ENCODE measurements at regions not wholly inside any gene's neighbourhood (a gene's known extent, or its start where the extent isn't known, plus 50 kb on each side); places are given as distances from the start of the nearest gene placed in this dataset.

GRCh38 chr7:91374321-91374989, 110.2 kb downstream of the FZD1 start:
- TF ChIP-seq CTCF (IDR thresholded peaks at IDR 0.05) (no peak), POLR2AphosphoS5 (IDR thresholded peaks at IDR 0.05) (no peak), POLR2A (IDR thresholded peaks at IDR 0.05) (no peak)

Data from gastroesophageal sphincter (tissue), 3 donors.